Subcutaneous abdominal adipose tissue (tissue), 5 donors: ENCODE measurements at regions not wholly inside any gene's neighbourhood (a gene's known extent, or its start where the extent isn't known, plus 50 kb on each side); places are given as distances from the start of the nearest gene placed in this dataset.
"Not testable (repeated sequence)": the region's sequence is repeated elsewhere in the genome, so short reads cannot be mapped to it uniquely, and the experiment has no call there.

Experiments used
- H3K27ac ChIP-seq: one replicate; pipeline ENCODE4 v1.7.0; 2013; ENCODE audit warnings: low read depth, mild to moderate bottlenecking, inconsistent platforms, low read length, moderate library complexity
- H3K27me3 ChIP-seq, 5 donors: one replicate each; pipeline ENCODE4 v1.7.0; 2013; ENCODE audit warnings: low read length in 5 of 5, inconsistent platforms in 1 of 5; ENCODE audit not compliant: control insufficient read depth in 5 of 5, insufficient read depth in 4 of 5
- H3K36me3 ChIP-seq, 5 donors: one replicate each; pipeline ENCODE4 v1.7.0; 2013; ENCODE audit warnings: low read length in 5 of 5; ENCODE audit not compliant: control insufficient read depth in 5 of 5, insufficient read depth in 5 of 5
- H3K4me1 ChIP-seq, 5 donors: one replicate each; pipeline ENCODE4 v1.7.0; 2013; ENCODE audit warnings: low read length in 5 of 5, mild to moderate bottlenecking in 3 of 5, moderate library complexity in 1 of 5; ENCODE audit not compliant: control insufficient read depth in 5 of 5, insufficient read depth in 5 of 5
- H3K4me3 ChIP-seq, 5 donors: one replicate each; pipeline ENCODE4 v1.7.0; 2013; ENCODE audit warnings: low read length in 5 of 5, low read depth in 1 of 5
- H3K9ac ChIP-seq, 5 donors: one replicate each; pipeline ENCODE4 v1.7.0; 2013; ENCODE audit warnings: low read length in 5 of 5, mild to moderate bottlenecking in 4 of 5, moderate library complexity in 3 of 5
- H3K9me3 ChIP-seq, 5 donors: one replicate each; pipeline ENCODE4 v1.7.0; 2013; ENCODE audit warnings: low read length in 5 of 5; ENCODE audit not compliant: control insufficient read depth in 5 of 5
- donor health status: healthy.
- donor health status: healthy.
- donor health status: healthy.
- donor health status: healthy.
- donor health status: healthy.

DNA sequence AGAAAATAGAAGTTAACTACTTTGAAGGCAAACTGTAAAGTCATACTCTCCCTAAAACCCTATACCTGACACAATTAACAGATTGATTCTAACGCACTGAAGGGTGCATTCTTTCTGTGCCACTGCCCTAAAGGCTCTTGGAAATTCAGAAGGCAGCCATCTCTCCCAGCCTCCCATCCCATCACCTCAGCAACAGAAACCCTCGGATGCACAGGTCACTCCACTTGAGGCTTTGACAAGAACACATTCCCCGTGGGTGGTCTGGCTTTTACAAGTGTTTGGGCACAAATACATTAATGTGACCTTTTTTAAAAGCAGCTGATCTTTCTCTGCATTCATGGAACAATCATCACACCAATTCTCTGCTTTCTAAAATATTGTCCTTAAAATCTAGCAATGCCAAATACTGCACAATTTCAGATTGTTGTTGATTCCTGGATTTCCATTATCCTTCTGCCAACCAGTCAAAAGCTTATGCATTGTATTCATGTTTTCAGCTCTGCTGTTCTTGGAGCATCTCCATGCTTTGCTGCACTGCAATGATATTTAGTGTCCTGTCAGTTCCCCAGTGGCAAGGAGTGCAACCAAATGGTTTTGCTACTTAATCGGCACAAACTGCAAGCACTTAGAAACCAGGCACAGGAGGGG lies 175.6 kb downstream of the TMEM161B start:
- no peak overlapping the region for H3K27ac ChIP-seq

DNA sequence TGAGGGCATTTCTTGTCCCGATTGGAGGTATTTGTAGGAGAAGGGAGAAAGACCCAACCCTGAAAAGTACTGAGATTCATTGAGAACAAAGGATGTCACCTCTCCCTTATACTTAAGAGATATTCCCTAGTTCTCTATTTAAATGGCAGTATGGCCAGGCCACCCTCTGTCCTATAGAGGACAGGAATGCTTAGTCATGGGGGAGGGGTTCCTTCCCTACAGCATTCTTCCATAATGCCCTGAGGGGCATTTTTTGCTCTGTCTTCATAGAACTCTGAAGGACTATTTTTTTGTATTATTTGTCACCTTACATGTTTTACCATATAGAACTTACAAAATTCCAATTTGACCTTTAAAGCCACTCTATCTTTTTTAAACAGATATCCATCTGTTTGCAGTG lies 176.3 kb downstream of the TMEM161B start:
- Histone ChIP-seq H3K9me3 (no peaks in the 10 kb centered on the region), H3K27ac (no peak overlapping the region), H3K36me3 (no peaks in the 10 kb centered on the region), H3K4me1 (no peaks in the 10 kb centered on the region), H3K4me3 (no peak overlapping the region), H3K9ac (no peak overlapping the region), H3K27me3 (no peaks in the 10 kb centered on the region)

More for the DNA sequence above, 175.6 kb downstream of the TMEM161B start:
- Histone ChIP-seq H3K4me1 (no peaks in the 10 kb centered on the region), H3K9ac (no peak overlapping the region), H3K36me3 (no peaks in the 10 kb centered on the region), H3K4me3 (no peak overlapping the region), H3K9me3 (no peaks in the 10 kb centered on the region), H3K27me3 (no peaks in the 10 kb centered on the region)

DNA sequence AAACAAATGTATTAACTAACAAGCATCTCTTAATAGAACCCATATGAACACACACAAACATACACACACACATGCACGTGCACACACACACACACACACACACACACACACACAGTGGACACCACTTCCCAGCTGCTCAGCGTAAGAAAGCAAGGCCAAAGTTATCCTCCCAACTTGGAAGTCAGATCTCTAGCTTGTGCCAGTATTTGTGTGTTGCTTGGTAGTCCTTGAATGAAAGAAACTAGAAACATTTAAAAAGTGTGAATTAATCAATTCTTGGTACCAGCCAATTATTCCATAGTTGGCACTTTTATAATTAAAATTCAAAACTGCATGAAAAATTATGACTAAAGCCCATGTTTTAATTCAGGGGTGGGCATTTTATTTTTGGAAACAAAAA lies 178.1 kb downstream of the TMEM161B start:
- no peak overlapping the region for H3K9ac ChIP-seq
- no peaks in the 10 kb centered on the region for H3K9me3 ChIP-seq
- no peak overlapping the region for H3K27ac ChIP-seq
- H3K4me1 ChIP-seq = no peaks in the 10 kb centered on the region
- no peaks in the 10 kb centered on the region for H3K27me3 ChIP-seq
- no peak overlapping the region for H3K4me3 ChIP-seq
- H3K36me3 ChIP-seq = no peaks in the 10 kb centered on the region

DNA sequence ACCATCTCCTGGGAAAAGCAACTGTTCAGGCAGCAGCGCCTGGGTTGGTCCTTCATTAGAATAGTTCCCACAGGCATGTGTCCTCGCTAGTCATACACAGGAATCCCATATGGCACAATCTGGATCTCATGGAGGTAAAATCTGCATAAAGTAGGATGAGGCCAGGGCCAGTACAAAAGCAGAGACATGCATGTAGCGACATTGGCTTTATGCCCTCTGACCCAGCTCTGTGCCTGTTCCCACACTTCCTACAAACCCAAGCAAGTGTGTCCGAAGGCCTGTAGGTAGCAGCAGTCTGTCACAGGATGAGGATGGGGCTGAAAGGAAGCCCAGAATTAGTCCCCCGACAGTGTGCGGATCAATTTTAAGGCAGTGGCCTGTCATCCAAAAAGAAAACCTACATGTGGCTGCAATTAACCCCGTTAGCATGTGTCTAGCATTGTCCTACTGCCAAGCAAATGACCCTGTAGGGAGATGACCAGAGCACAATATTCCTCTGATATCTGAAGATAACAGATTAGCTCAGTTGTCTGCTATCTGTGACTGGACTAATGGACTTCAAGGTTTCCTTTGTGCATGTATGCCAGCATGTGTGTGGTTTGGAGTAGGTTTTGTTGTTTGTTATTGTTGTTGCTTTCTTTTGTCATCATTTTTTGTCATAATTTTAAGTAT lies 178.8 kb downstream of the TMEM161B start:
- Histone ChIP-seq H3K36me3 (no peaks in the 10 kb centered on the region), H3K9ac (no peak overlapping the region), H3K4me1 (no peaks in the 10 kb centered on the region), H3K27ac (no peak overlapping the region), H3K27me3 (no peaks in the 10 kb centered on the region), H3K4me3 (no peak overlapping the region), H3K9me3 (no peaks in the 10 kb centered on the region)

DNA sequence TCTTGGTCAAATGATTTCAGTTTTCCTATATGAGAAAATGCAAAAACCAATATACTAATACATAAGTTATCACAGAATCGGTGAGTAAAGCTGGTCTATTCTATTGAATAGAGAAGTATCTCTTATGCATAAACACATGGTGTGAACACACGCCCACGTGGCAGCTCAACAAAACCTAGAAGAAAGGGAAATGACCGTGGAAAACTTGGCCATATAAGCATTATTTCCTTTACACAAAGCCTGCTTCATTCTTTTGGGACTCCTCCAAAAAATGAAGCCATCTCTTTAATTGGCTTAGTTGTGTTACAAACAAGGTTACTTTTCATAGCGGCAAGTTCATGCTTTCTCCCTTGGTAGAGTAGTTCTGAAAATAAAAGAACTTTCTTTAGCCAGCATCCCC lies 183.2 kb downstream of the TMEM161B start:
- Histone ChIP-seq H3K36me3 (no peaks in the 10 kb centered on the region), H3K9ac (no peak overlapping the region), H3K9me3 (no peaks in the 10 kb centered on the region), H3K4me3 (no peak overlapping the region), H3K27me3 (no peaks in the 10 kb centered on the region), H3K27ac (no peak overlapping the region), H3K4me1 (no peaks in the 10 kb centered on the region)

DNA sequence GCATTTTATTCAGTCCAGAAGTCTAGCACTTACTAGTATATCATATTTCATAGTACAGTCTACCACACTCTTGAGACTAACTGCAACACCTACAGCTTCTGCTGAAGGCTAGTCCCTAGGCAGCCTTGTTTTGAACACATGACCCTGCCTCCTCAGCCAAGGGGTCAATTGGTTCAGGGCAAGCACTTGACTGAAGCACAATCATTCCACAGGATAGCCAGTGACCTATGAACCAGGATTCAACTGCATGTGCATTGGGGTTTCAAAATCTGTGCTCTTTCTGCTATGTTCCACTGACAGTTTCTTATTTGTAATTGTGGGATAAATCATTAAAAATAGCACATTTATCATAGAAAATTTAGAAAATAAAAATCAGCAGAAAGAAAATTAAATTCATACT lies 186.8 kb downstream of the TMEM161B start:
- H3K27me3 ChIP-seq = no peaks in the 10 kb centered on the region
- no peak overlapping the region for H3K4me3 ChIP-seq
- no peaks in the 10 kb centered on the region for H3K36me3 ChIP-seq

DNA sequence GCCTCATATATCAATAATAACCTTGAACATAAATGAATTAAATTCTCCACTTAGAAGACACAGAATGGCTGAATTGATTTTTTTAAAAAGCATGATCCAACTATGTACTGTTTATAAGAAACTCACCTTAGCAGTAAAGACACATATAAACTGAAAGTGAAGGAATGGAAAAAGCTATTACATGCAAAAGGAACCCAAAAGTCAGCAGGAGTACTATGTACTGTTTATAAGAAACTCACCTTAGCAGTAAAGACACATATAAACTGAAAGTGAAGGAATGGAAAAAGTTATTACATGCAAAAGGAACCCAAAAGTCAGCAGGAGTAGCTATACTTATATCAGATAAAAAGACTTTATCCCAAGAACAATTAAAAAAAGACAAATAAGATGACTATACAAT lies 204.8 kb downstream of the TMEM161B start:
- peaks cover 0 to 2% (median 0%) of the 10 kb centered on the region in 5 donors for H3K27me3 ChIP-seq
- peaks cover 0 to 13% (median 3%) of the 10 kb centered on the region in 5 donors for H3K9me3 ChIP-seq
- H3K4me3 ChIP-seq = no peak overlapping the region
- no peak overlapping the region for H3K27ac ChIP-seq
- H3K4me1 ChIP-seq = no peaks in the 10 kb centered on the region
- no peak overlapping the region for H3K9ac ChIP-seq
- no peaks in the 10 kb centered on the region for H3K36me3 ChIP-seq

More for the DNA sequence above, 186.8 kb downstream of the TMEM161B start:
- Histone ChIP-seq H3K27ac (no peak overlapping the region), H3K9me3 (peaks cover 0 to 5% (median 3%) of the 10 kb centered on the region in 5 donors), H3K9ac (no peak overlapping the region), H3K4me1 (no peaks in the 10 kb centered on the region)

DNA sequence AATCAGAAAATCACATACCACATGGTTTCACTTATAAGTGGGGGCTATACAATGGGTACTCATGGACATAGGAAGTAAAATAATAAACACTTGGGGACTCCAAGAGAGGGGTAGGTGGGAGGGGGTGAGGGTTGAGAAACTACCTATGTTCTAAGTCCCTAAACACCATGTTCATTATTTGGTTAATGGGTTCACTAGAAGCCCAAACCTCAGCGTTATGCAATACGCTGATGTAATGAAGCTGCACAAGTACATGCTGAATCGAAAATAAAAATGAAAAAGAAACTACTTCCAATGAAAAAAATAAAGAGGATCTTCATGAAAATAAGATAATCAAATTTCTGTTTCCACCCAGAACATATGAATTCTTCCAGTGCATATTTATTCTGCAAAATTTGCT lies 208.5 kb downstream of the TMEM161B start:
- Histone ChIP-seq H3K4me1 (no peaks in the 10 kb centered on the region), H3K27ac (no peak overlapping the region), H3K27me3 (peaks cover 0 to 2% (median 0%) of the 10 kb centered on the region in 5 donors), H3K9me3 (peaks cover 0 to 13% (median 3%) of the 10 kb centered on the region in 5 donors), H3K36me3 (no peaks in the 10 kb centered on the region), H3K4me3 (no peak overlapping the region), H3K9ac (no peak overlapping the region)

DNA sequence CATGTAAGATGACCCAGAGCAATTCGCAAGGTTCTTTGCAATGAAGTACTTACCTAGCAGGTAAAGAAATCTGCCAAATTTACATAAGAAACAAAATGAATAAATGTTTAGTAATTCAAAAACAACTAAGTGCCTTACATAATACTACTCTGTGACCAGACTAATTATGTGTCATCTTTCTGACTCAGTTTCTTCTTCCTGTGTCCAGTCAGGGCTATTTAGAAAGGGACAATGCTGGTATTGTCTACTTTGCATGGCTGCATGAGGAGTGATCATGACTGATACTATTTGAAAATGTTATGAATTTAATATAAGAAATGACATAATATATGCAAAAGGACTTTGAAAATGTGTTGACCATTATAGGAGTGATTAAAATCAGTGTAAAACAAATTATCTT lies 210.0 kb downstream of the TMEM161B start:
- Histone ChIP-seq H3K4me3 (no peak overlapping the region), H3K36me3 (no peaks in the 10 kb centered on the region), H3K9me3 (peaks cover 0 to 13% (median 3%) of the 10 kb centered on the region in 5 donors), H3K27me3 (peaks cover 0 to 2% (median 0%) of the 10 kb centered on the region in 5 donors), H3K27ac (no peak overlapping the region), H3K9ac (no peak overlapping the region), H3K4me1 (no peaks in the 10 kb centered on the region)

DNA sequence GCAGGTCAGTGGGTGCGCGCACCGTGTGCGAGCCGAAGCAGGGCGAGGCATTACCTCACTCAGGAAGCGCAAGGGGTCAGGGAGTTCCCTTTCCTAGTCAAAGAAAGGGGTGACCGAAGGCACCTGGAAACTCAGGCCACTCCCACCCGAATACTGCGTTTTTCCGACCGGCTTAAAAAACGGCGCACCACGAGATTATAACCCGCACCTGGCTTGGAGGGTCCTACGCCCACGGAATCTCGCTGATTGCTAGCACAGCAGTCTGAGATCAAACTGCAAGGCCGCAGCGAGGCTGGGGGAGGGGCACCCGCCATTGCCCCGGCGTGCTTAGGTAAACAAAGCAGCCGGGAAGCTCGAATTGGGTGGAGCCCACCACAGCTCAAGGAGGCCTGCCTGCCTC lies 216.2 kb downstream of the TMEM161B start:
- H3K27ac ChIP-seq, H3K4me1 ChIP-seq, H3K36me3 ChIP-seq, H3K9ac ChIP-seq, H3K4me3 ChIP-seq, H3K27me3 ChIP-seq, H3K9me3 ChIP-seq: not testable (repeated sequence)
